Mucosa of gallbladder (tissue), 1 donor: ENCODE measurements at regions not wholly inside any gene's neighbourhood (a gene's known extent, or its start where the extent isn't known, plus 50 kb on each side); places are given as distances from the start of the nearest gene placed in this dataset.

Experiments
- DNase-seq: peaks from one replicate; pipeline ENCODE4 v3.0.0-alpha.2; 2020; ENCODE audit warnings: low spot score
- donor health status: DM: no; HTN: no; CAD: no.

- no peak for DNase-seq
Measured at GRCh38 chr4:56240554-56241174, 146.6 kb downstream of the AASDH start.

- DNase-seq = no peak
Measured at GRCh38 chr4:56238251-56238650, 149.0 kb downstream of the AASDH start.

- DNase-seq = no peak
Measured at GRCh38 chr4:56235725-56236124, 151.6 kb downstream of the AASDH start.

GRCh38 chr4:56235011-56235410, 152.3 kb downstream of the AASDH start:
- DNase-seq = no peak

- DNase-seq = no peak
Measured at GRCh38 chr4:56234098-56234497, 153.2 kb downstream of the AASDH start.

- no peak for DNase-seq
Measured at GRCh38 chr4:56231410-56231809, 155.9 kb downstream of the AASDH start.

- DNase-seq = no peak
Measured at GRCh38 chr4:56229947-56230346, 157.3 kb downstream of the AASDH start.

GRCh38 chr4:56227301-56227835, 159.9 kb downstream of the AASDH start:
- DNase-seq = no peak

GRCh38 chr4:56226579-56226978, 160.7 kb downstream of the AASDH start:
- no peak for DNase-seq

GRCh38 chr4:56224641-56225040, 162.7 kb downstream of the AASDH start:
- no peak for DNase-seq

GRCh38 chr4:56222514-56222913, 164.8 kb downstream of the AASDH start:
- no peak for DNase-seq

GRCh38 chr4:56220261-56220660, 167.0 kb downstream of the AASDH start:
- DNase-seq = no peak

GRCh38 chr4:56219447-56219846, 167.8 kb downstream of the AASDH start:
- peak; percentile 34 for DNase-seq

GRCh38 chr4:56218230-56218895, 168.9 kb downstream of the AASDH start:
- DNase-seq = no peak

- peak; percentile 54 for DNase-seq
Measured at GRCh38 chr4:56217343-56217890, 169.9 kb downstream of the AASDH start.

- DNase-seq = peak; percentile 77
Measured at GRCh38 chr4:56215901-56216300, 171.4 kb downstream of the AASDH start.

- peak; percentile 21 for DNase-seq
Measured at GRCh38 chr4:56215141-56215783, 172.0 kb downstream of the AASDH start.

GRCh38 chr4:56213543-56213942, 173.7 kb downstream of the AASDH start:
- no peak for DNase-seq

GRCh38 chr4:56212774-56213173, 174.5 kb downstream of the AASDH start:
- DNase-seq = no peak

- DNase-seq = no peak
Measured at GRCh38 chr4:56211202-56211601, 176.1 kb downstream of the AASDH start.

- no peak for DNase-seq
Measured at GRCh38 chr4:56210397-56210796, 176.9 kb downstream of the AASDH start.

- DNase-seq = no peak
Measured at GRCh38 chr4:56209767-56210166, 177.5 kb downstream of the AASDH start.

- no peak for DNase-seq
Measured at GRCh38 chr4:56208103-56208502, 179.2 kb downstream of the AASDH start.
